ENCODE measurements at regions not wholly inside any gene's neighbourhood (a gene's known extent, or its start where the extent isn't known, plus 50 kb on each side); places are given as distances from the start of the nearest gene placed in this dataset.

- H3K4me3 ChIP-seq (replicated peaks in 1 of 4; ENCODE audit: control extremely low read depth in 1 of 4, insufficient read depth in 1 of 4, low read depth in 3 of 4, low read length in 4 of 4): no peak overlapping the region
- no peaks in the 10 kb centered on the region for H3K36me3 ChIP-seq (ENCODE audit: control insufficient read depth, insufficient read depth, low read length)
- peaks cover 7% of the 10 kb centered on the region for H3K27me3 ChIP-seq (ENCODE audit: control insufficient read depth, insufficient read depth, low read length)
- H2AFZ ChIP-seq (ENCODE audit: low read length): no peak overlapping the region
- no peak overlapping the region for H3K9ac ChIP-seq (ENCODE audit: insufficient read depth, low read length)
- no peak overlapping the region for H3K27ac ChIP-seq (ENCODE audit: insufficient read depth, low read length)
- no peaks in the 10 kb centered on the region for H4K20me1 ChIP-seq (ENCODE audit: control insufficient read depth, extremely low read depth, insufficient read depth, low read length)
- no peaks in the 10 kb centered on the region for H3K9me3 ChIP-seq (ENCODE audit: control insufficient read depth, insufficient read depth, low read depth, low read length)
- no peaks in the 10 kb centered on the region for H3K4me1 ChIP-seq (ENCODE audit: control insufficient read depth, extremely low read depth, insufficient read depth, low read length)
- H3K4me2 ChIP-seq (ENCODE audit: extremely low read depth, insufficient read depth, low read length): no peak overlapping the region
- no peaks in the 10 kb centered on the region for H3K79me2 ChIP-seq (ENCODE audit: control insufficient read depth, insufficient read depth, low read length)
- no peak for TF ChIP-seq EZH2 (IDR thresholded peaks at IDR 0.05; ENCODE audit: low read length, missing control alignments)
- no peak for TF ChIP-seq CTCF (conservative IDR thresholded peaks at IDR 0.05 in 1 of 2, IDR thresholded peaks at IDR 0.05 in 1 of 2; ENCODE audit: low read depth in 1 of 2, low read length in 2 of 2)
- no peak for DNase-seq (ENCODE audit: low read depth in 2 of 2)
Measured at GRCh38 chr6:33965766-33966165, 162.0 kb upstream of the MLN start.

GRCh38 chr6:33964387-33964786 is 160.6 kb upstream of the MLN start:
- Histone ChIP-seq H3K9me3 (ENCODE audit: control insufficient read depth, insufficient read depth, low read depth, low read length) (no peaks in the 10 kb centered on the region), H2AFZ (ENCODE audit: low read length) (no peak overlapping the region), H3K9ac (ENCODE audit: insufficient read depth, low read length) (no peak overlapping the region), H3K4me2 (ENCODE audit: extremely low read depth, insufficient read depth, low read length) (no peak overlapping the region), H3K79me2 (ENCODE audit: control insufficient read depth, insufficient read depth, low read length) (no peaks in the 10 kb centered on the region), H3K36me3 (ENCODE audit: control insufficient read depth, insufficient read depth, low read length) (no peaks in the 10 kb centered on the region), H4K20me1 (ENCODE audit: control insufficient read depth, extremely low read depth, insufficient read depth, low read length) (no peaks in the 10 kb centered on the region), H3K27ac (ENCODE audit: insufficient read depth, low read length) (no peak overlapping the region), H3K27me3 (ENCODE audit: control insufficient read depth, insufficient read depth, low read length) (peaks cover 7% of the 10 kb centered on the region), H3K4me1 (ENCODE audit: control insufficient read depth, extremely low read depth, insufficient read depth, low read length) (no peaks in the 10 kb centered on the region), H3K4me3 (replicated peaks in 1 of 4; ENCODE audit: control extremely low read depth in 1 of 4, insufficient read depth in 1 of 4, low read depth in 3 of 4, low read length in 4 of 4) (no peak overlapping the region)
- no peak for DNase-seq (ENCODE audit: low read depth in 2 of 2)
- no peak for TF ChIP-seq EZH2 (IDR thresholded peaks at IDR 0.05; ENCODE audit: low read length, missing control alignments)
- no peak for TF ChIP-seq CTCF (conservative IDR thresholded peaks at IDR 0.05 in 1 of 2, IDR thresholded peaks at IDR 0.05 in 1 of 2; ENCODE audit: low read depth in 1 of 2, low read length in 2 of 2)

GRCh38 chr6:33963136-33963750 is 159.4 kb upstream of the MLN start:
- Histone ChIP-seq H3K9ac (ENCODE audit: insufficient read depth, low read length) (no peak overlapping the region), H3K27ac (ENCODE audit: insufficient read depth, low read length) (no peak overlapping the region), H3K4me2 (ENCODE audit: extremely low read depth, insufficient read depth, low read length) (no peak overlapping the region), H3K27me3 (ENCODE audit: control insufficient read depth, insufficient read depth, low read length) (peaks cover 7% of the 10 kb centered on the region), H3K36me3 (ENCODE audit: control insufficient read depth, insufficient read depth, low read length) (no peaks in the 10 kb centered on the region), H3K4me3 (replicated peaks in 1 of 4; ENCODE audit: control extremely low read depth in 1 of 4, insufficient read depth in 1 of 4, low read depth in 3 of 4, low read length in 4 of 4) (no peak overlapping the region), H3K4me1 (ENCODE audit: control insufficient read depth, extremely low read depth, insufficient read depth, low read length) (no peaks in the 10 kb centered on the region), H3K79me2 (ENCODE audit: control insufficient read depth, insufficient read depth, low read length) (no peaks in the 10 kb centered on the region), H3K9me3 (ENCODE audit: control insufficient read depth, insufficient read depth, low read depth, low read length) (no peaks in the 10 kb centered on the region), H4K20me1 (ENCODE audit: control insufficient read depth, extremely low read depth, insufficient read depth, low read length) (no peaks in the 10 kb centered on the region), H2AFZ (ENCODE audit: low read length) (no peak overlapping the region)
- TF ChIP-seq CTCF (conservative IDR thresholded peaks at IDR 0.05 in 1 of 2, IDR thresholded peaks at IDR 0.05 in 1 of 2; ENCODE audit: low read depth in 1 of 2, low read length in 2 of 2): no peak
- no peak for TF ChIP-seq EZH2 (IDR thresholded peaks at IDR 0.05; ENCODE audit: low read length, missing control alignments)
- DNase-seq (ENCODE audit: low read depth in 2 of 2): no peak

Measured in fibroblast of lung (primary cell).